Osteocyte (in vitro differentiated cells): ENCODE measurements at regions not wholly inside any gene's neighbourhood (a gene's known extent, or its start where the extent isn't known, plus 50 kb on each side); places are given as distances from the start of the nearest gene placed in this dataset.
"Not testable (repeated sequence)": the region's sequence is repeated elsewhere in the genome, so short reads cannot be mapped to it uniquely, and the experiment has no call there.

ENCODE experiments used
- DNase-seq: peaks from one replicate; pipeline ENCODE4 v3.0.0; 2021; ENCODE audit warnings: mixed read lengths; ENCODE audit not compliant: unreplicated experiment; ENCODE audit errors: extremely low spot score
- H3K27ac Mint-ChIP-seq: one replicate; pipeline ENCODE4 v1.8.0; 2021; ENCODE audit warnings: mild to moderate bottlenecking, mixed read lengths; ENCODE audit not compliant: unreplicated experiment
- H3K27me3 Mint-ChIP-seq: one replicate; pipeline ENCODE4 v1.8.0; 2021; ENCODE audit warnings: mixed read lengths; ENCODE audit not compliant: unreplicated experiment
- H3K36me3 Mint-ChIP-seq: one replicate; pipeline ENCODE4 v1.8.0; 2021; ENCODE audit warnings: mixed read lengths; ENCODE audit not compliant: unreplicated experiment
- H3K4me1 Mint-ChIP-seq: one replicate; pipeline ENCODE4 v1.8.0; 2021; ENCODE audit warnings: mixed read lengths; ENCODE audit not compliant: unreplicated experiment
- H3K4me3 Mint-ChIP-seq: one replicate; pipeline ENCODE4 v1.8.0; 2021; ENCODE audit warnings: mild to moderate bottlenecking, moderate library complexity, mixed read lengths; ENCODE audit not compliant: unreplicated experiment
- H3K9me3 Mint-ChIP-seq: one replicate; pipeline ENCODE4 v1.8.0; 2021; ENCODE audit warnings: mixed read lengths; ENCODE audit not compliant: unreplicated experiment
- TF ChIP-seq, protein P1 (sequence below): fragments of 200-600 bp; sonication (generic); IDR thresholded peaks from 2 replicates; pipeline ENCODE4 v1.5.0; 2021; ENCODE audit warnings: antibody characterized with exemption, mild to moderate bottlenecking, moderate library complexity

DNA sequence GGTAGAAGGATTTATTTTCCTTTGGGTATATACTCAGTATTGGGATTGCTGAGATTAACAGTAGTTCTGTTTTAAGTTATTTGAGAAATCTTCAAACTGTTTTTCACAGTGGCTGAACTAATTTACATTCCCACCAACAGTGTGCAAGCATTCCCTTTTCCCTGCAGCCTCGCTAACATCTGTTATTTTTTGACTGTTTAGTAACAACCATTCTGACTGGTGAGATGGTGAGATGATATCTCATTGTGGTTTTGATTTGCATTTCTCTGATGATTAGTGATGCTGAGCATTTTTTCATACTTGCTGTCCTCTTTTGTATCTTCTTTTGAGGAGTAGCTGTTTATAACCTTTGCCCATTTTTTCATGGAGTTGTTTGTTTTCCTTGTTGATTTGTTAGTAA, 457.8 kb downstream of the TRAM1L1 start:
- Mint-ChIP-seq H3K4me1 (no peaks in the 10 kb centered on the region), H3K27ac (no peak overlapping the region), H3K4me3 (no peak overlapping the region), H3K36me3 (no peaks in the 10 kb centered on the region), H3K27me3 (peaks cover 4% of the 10 kb centered on the region), H3K9me3 (no peaks in the 10 kb centered on the region)
- TF ChIP-seq, protein P1, sequence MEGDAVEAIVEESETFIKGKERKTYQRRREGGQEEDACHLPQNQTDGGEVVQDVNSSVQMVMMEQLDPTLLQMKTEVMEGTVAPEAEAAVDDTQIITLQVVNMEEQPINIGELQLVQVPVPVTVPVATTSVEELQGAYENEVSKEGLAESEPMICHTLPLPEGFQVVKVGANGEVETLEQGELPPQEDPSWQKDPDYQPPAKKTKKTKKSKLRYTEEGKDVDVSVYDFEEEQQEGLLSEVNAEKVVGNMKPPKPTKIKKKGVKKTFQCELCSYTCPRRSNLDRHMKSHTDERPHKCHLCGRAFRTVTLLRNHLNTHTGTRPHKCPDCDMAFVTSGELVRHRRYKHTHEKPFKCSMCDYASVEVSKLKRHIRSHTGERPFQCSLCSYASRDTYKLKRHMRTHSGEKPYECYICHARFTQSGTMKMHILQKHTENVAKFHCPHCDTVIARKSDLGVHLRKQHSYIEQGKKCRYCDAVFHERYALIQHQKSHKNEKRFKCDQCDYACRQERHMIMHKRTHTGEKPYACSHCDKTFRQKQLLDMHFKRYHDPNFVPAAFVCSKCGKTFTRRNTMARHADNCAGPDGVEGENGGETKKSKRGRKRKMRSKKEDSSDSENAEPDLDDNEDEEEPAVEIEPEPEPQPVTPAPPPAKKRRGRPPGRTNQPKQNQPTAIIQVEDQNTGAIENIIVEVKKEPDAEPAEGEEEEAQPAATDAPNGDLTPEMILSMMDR, result no peak
- DNase-seq, result no peak

GRCh38 chr4:116619508-116619907, 465.9 kb downstream of the TRAM1L1 start:
- H3K27ac Mint-ChIP-seq, DNase-seq, H3K36me3 Mint-ChIP-seq, H3K4me3 Mint-ChIP-seq, H3K9me3 Mint-ChIP-seq, H3K27me3 Mint-ChIP-seq, H3K4me1 Mint-ChIP-seq: not testable (repeated sequence)

- no peak for DNase-seq
- H3K36me3 Mint-ChIP-seq, result no peaks in the 10 kb centered on the region
- H3K4me1 Mint-ChIP-seq, result no peaks in the 10 kb centered on the region
- H3K27me3 Mint-ChIP-seq, result peaks cover 8% of the 10 kb centered on the region
- TF ChIP-seq, protein P1, result no peak
- no peak overlapping the region for H3K27ac Mint-ChIP-seq
- H3K4me3 Mint-ChIP-seq, result no peak overlapping the region
- no peaks in the 10 kb centered on the region for H3K9me3 Mint-ChIP-seq
Observed at GRCh38 chr4:116618638-116619037, 466.7 kb downstream of the TRAM1L1 start.

DNA sequence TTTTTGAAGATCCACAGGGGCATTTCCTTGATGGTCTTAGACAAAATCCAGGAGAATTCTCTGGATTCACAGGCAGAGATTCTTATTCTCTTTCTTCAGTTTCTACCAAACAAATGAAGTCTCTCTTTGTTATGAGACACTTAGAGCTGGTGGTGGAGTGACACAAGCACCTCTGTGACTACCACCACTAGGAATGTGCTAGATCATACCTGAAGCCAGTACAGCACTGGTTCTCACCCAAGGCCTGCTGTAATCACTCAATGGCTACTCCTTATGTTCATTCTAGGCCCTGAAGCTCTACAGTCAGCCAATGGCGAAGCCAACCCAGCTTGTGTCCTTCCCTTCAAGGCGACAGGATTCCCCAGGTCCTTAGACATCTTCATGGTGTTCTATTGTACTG, 482.3 kb downstream of the TRAM1L1 start:
- H3K4me3 Mint-ChIP-seq, result no peak overlapping the region

DNA sequence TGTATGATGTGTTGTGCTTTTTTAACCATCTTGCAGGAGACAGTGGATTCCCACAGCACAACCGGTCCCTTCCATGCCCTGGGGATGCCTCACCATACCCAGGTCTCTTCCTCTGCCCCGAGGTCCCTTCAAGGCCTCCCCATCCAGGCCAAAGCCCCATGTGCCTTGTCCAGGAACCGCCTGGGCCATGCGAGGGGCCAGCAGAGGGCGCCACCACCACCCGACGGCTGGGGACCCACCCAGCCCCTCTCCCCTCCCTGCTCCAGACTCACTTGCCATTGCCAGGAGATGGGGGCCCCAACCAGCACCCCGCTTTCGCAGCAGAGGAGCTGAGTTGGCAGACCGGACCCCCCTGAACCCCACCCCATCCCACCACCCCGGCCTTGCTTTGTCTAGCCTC, 485.5 kb downstream of the TRAM1L1 start:
- Mint-ChIP-seq H3K27ac (no peak overlapping the region), H3K4me1 (no peaks in the 10 kb centered on the region), H3K36me3 (no peaks in the 10 kb centered on the region), H3K4me3 (no peak overlapping the region), H3K9me3 (peaks cover 5% of the 10 kb centered on the region), H3K27me3 (peaks cover 9% of the 10 kb centered on the region)
- no peak for DNase-seq
- TF ChIP-seq, protein P1, result no peak

More for the DNA sequence above, 482.3 kb downstream of the TRAM1L1 start:
- TF ChIP-seq, protein P1, result no peak
- H3K27ac Mint-ChIP-seq, result no peak overlapping the region
- no peak for DNase-seq
- H3K9me3 Mint-ChIP-seq, result peaks cover 6% of the 10 kb centered on the region
- no peaks in the 10 kb centered on the region for H3K27me3 Mint-ChIP-seq
- H3K4me1 Mint-ChIP-seq, result no peaks in the 10 kb centered on the region
- H3K36me3 Mint-ChIP-seq, result no peaks in the 10 kb centered on the region
